ENCODE measurements at regions not wholly inside any gene's neighbourhood (a gene's known extent, or its start where the extent isn't known, plus 50 kb on each side); places are given as distances from the start of the nearest gene placed in this dataset.

DNA sequence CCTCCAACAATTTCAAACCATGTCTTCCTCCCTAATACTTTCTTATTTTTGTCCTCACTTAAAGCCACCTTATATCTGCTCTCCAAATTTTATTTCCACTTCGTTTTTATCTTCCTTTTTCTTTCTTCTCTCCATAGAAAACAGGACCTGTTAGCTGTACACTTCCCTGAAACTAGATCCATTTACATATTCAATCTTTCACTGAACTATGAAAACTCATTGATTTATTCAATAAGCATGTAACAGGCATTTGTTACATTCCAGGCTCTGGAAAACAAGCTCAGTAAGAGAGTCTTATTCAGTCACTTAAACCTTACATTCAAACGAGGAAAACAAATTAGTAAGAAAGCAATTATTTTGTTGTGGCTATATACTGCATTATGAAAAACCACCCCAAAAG, 1225.3 kb downstream of the SUCLG1 start:
- TF ChIP-seq, protein P1, sequence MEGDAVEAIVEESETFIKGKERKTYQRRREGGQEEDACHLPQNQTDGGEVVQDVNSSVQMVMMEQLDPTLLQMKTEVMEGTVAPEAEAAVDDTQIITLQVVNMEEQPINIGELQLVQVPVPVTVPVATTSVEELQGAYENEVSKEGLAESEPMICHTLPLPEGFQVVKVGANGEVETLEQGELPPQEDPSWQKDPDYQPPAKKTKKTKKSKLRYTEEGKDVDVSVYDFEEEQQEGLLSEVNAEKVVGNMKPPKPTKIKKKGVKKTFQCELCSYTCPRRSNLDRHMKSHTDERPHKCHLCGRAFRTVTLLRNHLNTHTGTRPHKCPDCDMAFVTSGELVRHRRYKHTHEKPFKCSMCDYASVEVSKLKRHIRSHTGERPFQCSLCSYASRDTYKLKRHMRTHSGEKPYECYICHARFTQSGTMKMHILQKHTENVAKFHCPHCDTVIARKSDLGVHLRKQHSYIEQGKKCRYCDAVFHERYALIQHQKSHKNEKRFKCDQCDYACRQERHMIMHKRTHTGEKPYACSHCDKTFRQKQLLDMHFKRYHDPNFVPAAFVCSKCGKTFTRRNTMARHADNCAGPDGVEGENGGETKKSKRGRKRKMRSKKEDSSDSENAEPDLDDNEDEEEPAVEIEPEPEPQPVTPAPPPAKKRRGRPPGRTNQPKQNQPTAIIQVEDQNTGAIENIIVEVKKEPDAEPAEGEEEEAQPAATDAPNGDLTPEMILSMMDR (IDR thresholded peaks at IDR 0.05; ENCODE audit: low read length), result no peak
- no peak for TF ChIP-seq EZH2 (IDR thresholded peaks at IDR 0.05; ENCODE audit: borderline replicate concordance, low read length)
